GM23338 (cell line): ENCODE measurements at regions not wholly inside any gene's neighbourhood (a gene's known extent, or its start where the extent isn't known, plus 50 kb on each side); places are given as distances from the start of the nearest gene placed in this dataset.

Experiments
- ATAC-seq: fragments of 200-7000 bp; cut with Tn5 transposase; 3 replicates; pipeline ENCODE4 v1.9.1; 2020
- DNase-seq: peaks from one replicate; pipeline ENCODE4 v3.0.0-alpha.2; 2015; ENCODE audit warnings: low spot score
- H2AFZ ChIP-seq: fragments of 200-600 bp; sonication (generic); 2 replicates; pipeline ENCODE4 v1.8.0; 2016; ENCODE audit warnings: antibody characterized with exemption, mild to moderate bottlenecking, moderate library complexity
- H3F3A ChIP-seq: fragments of 200-600 bp; sonication (generic); replicated peaks from 2 replicates; pipeline ENCODE4 v1.8.0; 2017; ENCODE audit warnings: antibody characterized with exemption, mixed run types, low read depth
- H3K27ac ChIP-seq: fragments of 200-600 bp; sonication (generic); 2 replicates; pipeline ENCODE4 v1.6.1; 2016; ENCODE audit warnings: low read depth
- H3K27me3 ChIP-seq: fragments of 200-600 bp; sonication (generic); 2 replicates; pipeline ENCODE4 v1.8.0; 2016; ENCODE audit warnings: mild to moderate bottlenecking, mixed run types, moderate library complexity; ENCODE audit not compliant: insufficient read depth
- H3K36me3 ChIP-seq: fragments of 200-600 bp; sonication (generic); 2 replicates; pipeline ENCODE4 v1.8.0; 2016; ENCODE audit warnings: mild to moderate bottlenecking; ENCODE audit not compliant: insufficient read depth
- H3K4me1 ChIP-seq: fragments of 200-600 bp; sonication (generic); 2 replicates; pipeline ENCODE4 v1.8.0; 2016; ENCODE audit warnings: mild to moderate bottlenecking, moderate library complexity; ENCODE audit not compliant: insufficient read depth
- H3K4me2 ChIP-seq: fragments of 200-600 bp; sonication (generic); 2 replicates; pipeline ENCODE4 v1.7.1; 2017; ENCODE audit warnings: mixed run types
- H3K4me3 ChIP-seq: fragments of 200-600 bp; sonication (generic); 2 replicates; pipeline ENCODE4 v1.6.1; 2016; ENCODE audit warnings: mixed run types
- H3K79me2 ChIP-seq: fragments of 200-600 bp; sonication (generic); replicated peaks from 2 replicates; pipeline ENCODE4 v1.8.0; 2017; ENCODE audit warnings: mild to moderate bottlenecking; ENCODE audit not compliant: insufficient read depth
- H3K9me2 ChIP-seq: fragments of 200-600 bp; sonication (generic); 2 replicates; pipeline ENCODE4 v1.8.0; 2017; ENCODE audit not compliant: insufficient read depth
- H4K20me1 ChIP-seq: fragments of 200-600 bp; sonication (generic); replicated peaks from 2 replicates; pipeline ENCODE4 v1.8.0; 2017; ENCODE audit warnings: mild to moderate bottlenecking; ENCODE audit not compliant: insufficient read depth
- H3K27ac Mint-ChIP-seq: 2 replicates; pipeline ENCODE4 v1.8.0; 2020; ENCODE audit warnings: inconsistent platforms, mild to moderate bottlenecking, moderate library complexity, mixed read lengths
- H3K27me3 Mint-ChIP-seq: 3 replicates; pipeline ENCODE4 v1.8.0; 2022; ENCODE audit warnings: low read depth, mild to moderate bottlenecking, moderate library complexity, mixed read lengths, inconsistent platforms; ENCODE audit not compliant: insufficient read depth, poor library complexity
- H3K36me3 Mint-ChIP-seq: 3 replicates; pipeline ENCODE4 v1.8.0; 2021; ENCODE audit warnings: low read depth, mild to moderate bottlenecking, inconsistent platforms, moderate library complexity, mixed read lengths
- H3K4me1 Mint-ChIP-seq: 3 replicates; pipeline ENCODE4 v1.8.0; 2020; ENCODE audit warnings: mild to moderate bottlenecking, inconsistent platforms, mixed read lengths
- H3K4me3 Mint-ChIP-seq: 3 replicates; pipeline ENCODE4 v1.8.0; 2021; ENCODE audit warnings: moderate library complexity, mild to moderate bottlenecking, inconsistent platforms, mixed read lengths
- H3K9me3 Mint-ChIP-seq: 3 replicates; pipeline ENCODE4 v1.8.0; 2020; ENCODE audit warnings: moderate library complexity, mild to moderate bottlenecking, inconsistent platforms, mixed read lengths
- CREB1 ChIP-seq: fragments of 250-450 bp; sonication (Bioruptor Pico); IDR thresholded peaks from 2 replicates; pipeline ENCODE4 v1.5.0; 2020; ENCODE audit warnings: low read depth, mild to moderate bottlenecking, moderate library complexity
- ETS1 ChIP-seq: IDR thresholded peaks from 2 replicates; pipeline ENCODE4 v1.6.1; 2016; ENCODE audit warnings: antibody characterized with exemption
- EZH2 ChIP-seq: fragments of 200-600 bp; sonication (generic); IDR thresholded peaks from one replicate; pipeline ENCODE4 v1.8.0; 2017; ENCODE audit warnings: antibody characterized with exemption, mild to moderate bottlenecking, low read depth; ENCODE audit not compliant: unreplicated experiment
- EZH2phosphoT487 ChIP-seq: fragments of 200-600 bp; sonication (generic); IDR thresholded peaks from one replicate; pipeline ENCODE4 v1.8.1; 2018; ENCODE audit warnings: antibody characterized with exemption; ENCODE audit not compliant: unreplicated experiment
- JUNB ChIP-seq: IDR thresholded peaks from one replicate; pipeline ENCODE4 v1.6.1; 2016; ENCODE audit warnings: antibody characterized with exemption; ENCODE audit not compliant: unreplicated experiment
- NANOG ChIP-seq: IDR thresholded peaks from 2 replicates; pipeline ENCODE4 v1.6.1; 2016; ENCODE audit warnings: antibody characterized with exemption, borderline replicate concordance
- POLR2AphosphoS5 ChIP-seq: IDR thresholded peaks from 2 replicates; pipeline ENCODE4 v1.6.1; 2016; ENCODE audit warnings: antibody characterized with exemption, low read depth
- STAT1 ChIP-seq: IDR thresholded peaks from one replicate; pipeline ENCODE4 v1.6.1; 2016; ENCODE audit warnings: antibody characterized with exemption; ENCODE audit not compliant: unreplicated experiment
- ZNF114 ChIP-seq: fragments of 250-450 bp; sonication (Bioruptor Pico); IDR thresholded peaks from 2 replicates; pipeline ENCODE4 v1.5.0; 2020; ENCODE audit warnings: mild to moderate bottlenecking, moderate library complexity
- ZNF331 ChIP-seq: fragments of 250-450 bp; sonication (Bioruptor Pico); IDR thresholded peaks from 2 replicates; pipeline ENCODE4 v1.5.0; 2020; ENCODE audit warnings: low read depth, mild to moderate bottlenecking, moderate library complexity
- TF ChIP-seq, protein P1 (sequence below), 2 experiments: fragments of 200-600 bp in 1 of 2; sonication (generic) in 1 of 2; conservative IDR thresholded peaks; 2 replicates each; pipeline versions ENCODE4 v1.5.1 to v1.6.1; 2016 to 2017; ENCODE audit warnings: antibody characterized with exemption in 2 of 2, low read depth in 2 of 2, mild to moderate bottlenecking in 2 of 2, moderate library complexity in 1 of 2

GRCh38 chr5:44919560-44919959 lies 110.8 kb downstream of the MRPS30 start (continued):
- TF ChIP-seq CREB1 (CRISPR knock-in tag) (no peak), ETS1 (no peak), POLR2AphosphoS5 (no peak)

DNA sequence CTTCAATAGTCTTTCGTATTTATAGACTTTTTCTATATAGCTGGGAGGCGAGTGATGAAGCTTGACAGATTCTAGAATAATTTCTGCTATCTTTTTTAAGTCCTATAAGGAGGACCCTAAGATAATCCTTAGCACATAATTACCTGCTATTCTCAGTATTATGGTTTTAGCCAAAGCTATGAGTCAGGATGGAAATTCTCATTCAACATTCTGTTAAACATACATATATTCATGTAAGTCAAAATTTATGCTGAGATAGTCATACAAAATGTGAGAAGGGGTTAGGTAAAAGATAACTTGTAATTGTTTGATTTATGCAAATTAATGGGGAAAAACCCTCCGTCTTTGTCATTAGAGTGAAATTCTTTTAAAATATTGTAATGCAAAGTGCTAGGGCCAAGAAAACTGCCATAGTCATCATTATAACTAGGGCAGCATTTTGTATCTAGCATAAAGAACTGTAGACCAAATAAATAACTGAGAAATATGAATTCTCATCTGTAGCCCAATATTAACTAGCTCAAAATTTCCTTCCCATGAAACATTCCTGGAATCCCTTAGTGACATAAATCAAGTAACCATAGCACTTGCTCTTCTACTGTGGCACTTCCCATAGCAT lies 118.5 kb downstream of the MRPS30 start:
- Mint-ChIP-seq H3K36me3 (no peaks in the 10 kb centered on the region), H3K4me1 (no peaks in the 10 kb centered on the region; the same call in 1 of the 3 replicates), H3K27me3 (peaks cover 3% of the 10 kb centered on the region), H3K27ac (no peak overlapping the region), H3K9me3 (no peaks in the 10 kb centered on the region; the same call in 2 of the 3 replicates), H3K4me3 (no peak overlapping the region)
- ATAC-seq (no peak), DNase-seq (no peak)
- H3K4me3 ChIP-seq: no peak overlapping the region
- H2AFZ ChIP-seq: no peak overlapping the region
- H3K4me2 ChIP-seq: no peak overlapping the region
- no peaks in the 10 kb centered on the region for H3K79me2 ChIP-seq
- no peaks in the 10 kb centered on the region for H3K4me1 ChIP-seq
- H3K27me3 ChIP-seq: no peaks in the 10 kb centered on the region
- TF ChIP-seq ETS1: no peak
- no peak for TF ChIP-seq EZH2
- H4K20me1 ChIP-seq: no peaks in the 10 kb centered on the region
- H3K9me2 ChIP-seq: peaks cover 7% of the 10 kb centered on the region; the same call in 1 of the 2 replicates
- H3F3A ChIP-seq: no peaks in the 10 kb centered on the region
- no peak overlapping the region for H3K27ac ChIP-seq
- no peaks in the 10 kb centered on the region for H3K36me3 ChIP-seq

DNA sequence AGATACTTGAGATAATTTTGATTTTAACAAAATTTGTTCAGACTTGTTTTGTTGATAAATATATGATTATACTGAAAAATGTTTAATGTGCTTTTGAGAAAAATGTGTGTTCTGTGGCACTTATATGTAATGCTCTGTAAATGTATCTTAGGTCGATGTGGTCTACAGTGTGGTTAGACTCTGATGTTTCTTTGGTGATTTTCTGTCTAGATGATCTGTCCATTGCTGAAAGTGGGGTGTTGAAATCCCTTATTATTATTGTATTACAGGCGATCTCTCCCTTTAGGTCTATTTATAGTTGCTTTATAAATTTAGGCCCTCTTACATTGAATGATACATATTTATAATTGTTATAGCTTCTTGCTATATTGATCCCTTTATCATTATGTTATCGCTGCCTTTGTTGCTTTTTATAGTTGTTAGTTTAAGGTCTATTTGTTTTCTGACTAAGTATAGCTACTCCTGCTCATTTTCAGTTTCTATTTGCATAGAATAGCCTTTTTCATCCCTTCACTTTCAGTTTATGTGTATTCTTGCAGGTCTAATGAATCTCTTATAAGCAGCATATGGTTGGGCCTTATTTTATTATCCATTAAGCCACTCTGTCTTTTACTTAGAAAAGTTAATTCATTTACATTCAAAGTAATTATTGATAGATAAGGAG lies 124.3 kb downstream of the MRPS30 start:
- no peak overlapping the region for H3K4me3 Mint-ChIP-seq
- ATAC-seq: no peak
- TF ChIP-seq POLR2AphosphoS5 (no peak), ZNF114 (CRISPR knock-in tag) (no peak), ZNF331 (CRISPR knock-in tag) (no peak), JUNB (no peak), ETS1 (no peak), CREB1 (CRISPR knock-in tag) (no peak), EZH2phosphoT487 (no peak), NANOG (no peak), STAT1 (no peak)
- TF ChIP-seq, protein P1, sequence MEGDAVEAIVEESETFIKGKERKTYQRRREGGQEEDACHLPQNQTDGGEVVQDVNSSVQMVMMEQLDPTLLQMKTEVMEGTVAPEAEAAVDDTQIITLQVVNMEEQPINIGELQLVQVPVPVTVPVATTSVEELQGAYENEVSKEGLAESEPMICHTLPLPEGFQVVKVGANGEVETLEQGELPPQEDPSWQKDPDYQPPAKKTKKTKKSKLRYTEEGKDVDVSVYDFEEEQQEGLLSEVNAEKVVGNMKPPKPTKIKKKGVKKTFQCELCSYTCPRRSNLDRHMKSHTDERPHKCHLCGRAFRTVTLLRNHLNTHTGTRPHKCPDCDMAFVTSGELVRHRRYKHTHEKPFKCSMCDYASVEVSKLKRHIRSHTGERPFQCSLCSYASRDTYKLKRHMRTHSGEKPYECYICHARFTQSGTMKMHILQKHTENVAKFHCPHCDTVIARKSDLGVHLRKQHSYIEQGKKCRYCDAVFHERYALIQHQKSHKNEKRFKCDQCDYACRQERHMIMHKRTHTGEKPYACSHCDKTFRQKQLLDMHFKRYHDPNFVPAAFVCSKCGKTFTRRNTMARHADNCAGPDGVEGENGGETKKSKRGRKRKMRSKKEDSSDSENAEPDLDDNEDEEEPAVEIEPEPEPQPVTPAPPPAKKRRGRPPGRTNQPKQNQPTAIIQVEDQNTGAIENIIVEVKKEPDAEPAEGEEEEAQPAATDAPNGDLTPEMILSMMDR (conservative IDR thresholded peaks at IDR 0.05; ENCODE audit: low read depth in 2 of 2): no peak

More for the DNA sequence above, 124.3 kb downstream of the MRPS30 start:
- H3K36me3 Mint-ChIP-seq: no peaks in the 10 kb centered on the region; the same call in 2 of the 3 replicates
- H3K4me1 Mint-ChIP-seq: no peaks in the 10 kb centered on the region
- no peaks in the 10 kb centered on the region for H3K79me2 ChIP-seq
- no peak overlapping the region for H3K27ac ChIP-seq
- H3F3A ChIP-seq: no peaks in the 10 kb centered on the region
- H3K4me2 ChIP-seq: no peak overlapping the region
- no peak for DNase-seq
- no peaks in the 10 kb centered on the region for H3K4me1 ChIP-seq
- no peak overlapping the region for H3K27ac Mint-ChIP-seq
- H3K4me3 ChIP-seq: no peak overlapping the region
- H3K36me3 ChIP-seq: no peaks in the 10 kb centered on the region
- no peak overlapping the region for H2AFZ ChIP-seq
- H3K27me3 Mint-ChIP-seq: no peaks in the 10 kb centered on the region
- no peaks in the 10 kb centered on the region for H4K20me1 ChIP-seq
- H3K9me2 ChIP-seq: no peaks in the 10 kb centered on the region; the same call in 1 of the 2 replicates
- no peaks in the 10 kb centered on the region for H3K9me3 Mint-ChIP-seq
- no peaks in the 10 kb centered on the region for H3K27me3 ChIP-seq
